ENCODE measurements at regions not wholly inside any gene's neighbourhood (a gene's known extent, or its start where the extent isn't known, plus 50 kb on each side); places are given as distances from the start of the nearest gene placed in this dataset.

GRCh38 chr9:18202924-18203323 is 271.0 kb upstream of the ADAMTSL1 start:
- H3K4me3 ChIP-seq, result no peak overlapping the region
- H3K9me3 ChIP-seq, result no peaks in the 10 kb centered on the region
- DNase-seq (ENCODE audit: extremely low spot score), result no peak
- peaks cover 0 to 11% (median 4%) of the 10 kb centered on the region in 4 donors for H3K4me1 ChIP-seq
- no peak overlapping the region for H3K27ac ChIP-seq (replicated peaks in 1 of 4)
- no peak for TF ChIP-seq CTCF (IDR thresholded peaks at IDR 0.05)
- no peak for TF ChIP-seq POLR2AphosphoS5 (IDR thresholded peaks at IDR 0.05)
- TF ChIP-seq POLR2A (IDR thresholded peaks at IDR 0.05; ENCODE audit: low read depth), result no peak
- no peak for TF ChIP-seq EP300 (IDR thresholded peaks at IDR 0.05)
- WGBS, result 94% methylated on average over 4 of the region's 4 CpGs
- intact Hi-C loops (cut with DNase I), result no loop called here
- no peaks in the 10 kb centered on the region for H3K27me3 ChIP-seq
- no peaks in the 10 kb centered on the region for H3K36me3 ChIP-seq

GRCh38 chr9:18207735-18208134 is 266.2 kb upstream of the ADAMTSL1 start:
- Histone ChIP-seq H3K4me3 (no peak overlapping the region), H3K4me1 (peaks cover 0 to 57% (median 36%) of the 10 kb centered on the region in 4 donors), H3K27ac (replicated peaks in 1 of 4) (peak overlapping the region; percentile 35 to 55 (median 50)), H3K36me3 (no peaks in the 10 kb centered on the region), H3K27me3 (no peaks in the 10 kb centered on the region), H3K9me3 (no peaks in the 10 kb centered on the region)
- TF ChIP-seq CTCF (IDR thresholded peaks at IDR 0.05), result no peak
- no peak for TF ChIP-seq POLR2AphosphoS5 (IDR thresholded peaks at IDR 0.05)
- TF ChIP-seq EP300 (IDR thresholded peaks at IDR 0.05), result no peak
- no peak for TF ChIP-seq POLR2A (IDR thresholded peaks at IDR 0.05; ENCODE audit: low read depth)
- intact Hi-C loops (cut with DNase I), result loop anchor here (5.0 kb wide), 1 partner anchor 300 kb away; no protein-coding TSS in a partner anchor
- DNase-seq (ENCODE audit: extremely low spot score), result no peak
- 77% methylated on average over 3 of the region's 3 CpGs for WGBS

- H3K27me3 ChIP-seq, result no peaks in the 10 kb centered on the region
- no peaks in the 10 kb centered on the region for H3K36me3 ChIP-seq
- TF ChIP-seq EP300 (IDR thresholded peaks at IDR 0.05) (no peak), CTCF (IDR thresholded peaks at IDR 0.05) (peak; percentile 66 to 72 (median 71))
- peak overlapping the region; percentile 35 to 55 (median 50) for H3K27ac ChIP-seq (replicated peaks in 1 of 4)
- H3K4me1 ChIP-seq, result peaks cover 0 to 62% (median 38%) of the 10 kb centered on the region in 4 donors
- no peaks in the 10 kb centered on the region for H3K9me3 ChIP-seq
- DNase-seq (ENCODE audit: extremely low spot score), result no peak
- 32% methylated on average over 3 of the region's 3 CpGs for WGBS
- intact Hi-C loops (cut with DNase I), result loop anchor here (5.0 kb wide), 1 partner anchor 301 kb away; no protein-coding TSS in a partner anchor
- no peak overlapping the region for H3K4me3 ChIP-seq
Observed at GRCh38 chr9:18208166-18209059, 265.5 kb upstream of the ADAMTSL1 start.

- Histone ChIP-seq H3K4me1 (peaks cover 0 to 34% (median 21%) of the 10 kb centered on the region in 4 donors), H3K4me3 (no peak overlapping the region), H3K27ac (replicated peaks in 1 of 4) (peak overlapping the region in 1 of 4 donors; percentile 28), H3K27me3 (no peaks in the 10 kb centered on the region), H3K36me3 (no peaks in the 10 kb centered on the region), H3K9me3 (no peaks in the 10 kb centered on the region)
- WGBS, result 92% methylated on average over 3 of the region's 3 CpGs
- no peak for DNase-seq (ENCODE audit: extremely low spot score)
- intact Hi-C loops (cut with DNase I), result loop anchor here (5.0 kb wide), 1 partner anchor 683 kb away; no protein-coding TSS in a partner anchor
- TF ChIP-seq EP300 (IDR thresholded peaks at IDR 0.05) (no peak), POLR2AphosphoS5 (IDR thresholded peaks at IDR 0.05) (no peak), POLR2A (IDR thresholded peaks at IDR 0.05; ENCODE audit: low read depth) (no peak), CTCF (IDR thresholded peaks at IDR 0.05) (no peak)
Observed at GRCh38 chr9:18215626-18216025, 258.3 kb upstream of the ADAMTSL1 start.
